Naive thymus-derived CD4-positive, alpha-beta T cell (primary cell): ENCODE measurements at regions not wholly inside any gene's neighbourhood (a gene's known extent, or its start where the extent isn't known, plus 50 kb on each side); places are given as distances from the start of the nearest gene placed in this dataset.

Experiments used
- ATAC-seq: fragments of 150-1000 bp; cut with Tn5 transposase; 2 replicates; pipeline ENCODE4 v1.10.0; 2021; ENCODE audit warnings: mild to moderate bottlenecking, moderate library complexity
- CTCF ChIA-PET: fragments of 350-600 bp; sonication (Branson Sonifier 250); formaldehyde crosslinking; loops from one replicate; lab custom pipeline; 2021; ENCODE audit warnings: antibody characterized with exemption; lab: Charles Lee
- POLR2A ChIA-PET: fragments of 350-600 bp; sonication (Branson Sonifier 250); formaldehyde crosslinking; loops from one replicate; lab custom pipeline; 2021; ENCODE audit warnings: antibody characterized with exemption, inconsistent platforms; lab: Charles Lee
- DNase-seq, 9 donors: peaks; one replicate each; pipeline versions ENCODE4 v3.0.0 to v3.0.0-alpha.2; 2020 to 2022; ENCODE audit warnings: mixed read lengths in 1 of 9
- H3K27ac ChIP-seq: one replicate; pipeline ENCODE4 v1.7.0; 2013; ENCODE audit warnings: mild to moderate bottlenecking, low read depth, low read length, moderate library complexity
- H3K27me3 ChIP-seq, 2 donors: one replicate each; pipeline ENCODE4 v1.7.0; 2013; ENCODE audit warnings: low read length in 2 of 2, mild to moderate bottlenecking in 2 of 2, moderate library complexity in 2 of 2; ENCODE audit not compliant: control insufficient read depth in 2 of 2, insufficient read depth in 2 of 2
- H3K36me3 ChIP-seq, 3 experiments: 1 replicate in 2 of 3; 2 replicates in 1 of 3; pipeline ENCODE4 v1.7.0; 2013; ENCODE audit warnings: low read length in 3 of 3, mild to moderate bottlenecking in 3 of 3, moderate library complexity in 1 of 3; ENCODE audit not compliant: insufficient read depth in 3 of 3, control insufficient read depth in 2 of 3
- H3K4me1 ChIP-seq, 2 donors: one replicate each; pipeline ENCODE4 v1.7.0; 2013; ENCODE audit warnings: low read length in 2 of 2, mild to moderate bottlenecking in 2 of 2, moderate library complexity in 1 of 2; ENCODE audit not compliant: control insufficient read depth in 2 of 2, insufficient read depth in 2 of 2
- H3K4me3 ChIP-seq: 2 replicates; pipeline ENCODE4 v1.7.0; 2013; ENCODE audit warnings: mild to moderate bottlenecking, low read length
- H3K9me3 ChIP-seq, 3 experiments: 1 replicate in 2 of 3; 2 replicates in 1 of 3; pipeline ENCODE4 v1.7.0; 2013; ENCODE audit warnings: low read length in 3 of 3; ENCODE audit not compliant: control insufficient read depth in 2 of 3
- H3K27ac Mint-ChIP-seq, 9 donors: one replicate each; pipeline ENCODE4 v1.8.0; 2020 to 2022; ENCODE audit warnings: mixed read lengths in 9 of 9, mild to moderate bottlenecking in 8 of 9, moderate library complexity in 5 of 9, inconsistent platforms in 2 of 9
- H3K27me3 Mint-ChIP-seq, 5 donors: one replicate each; pipeline ENCODE4 v1.8.0; 2021 to 2022; ENCODE audit warnings: mixed read lengths in 5 of 5, mild to moderate bottlenecking in 1 of 5
- H3K36me3 Mint-ChIP-seq, 5 donors: one replicate each; pipeline ENCODE4 v1.8.0; 2020 to 2022; ENCODE audit warnings: mixed read lengths in 5 of 5, mild to moderate bottlenecking in 3 of 5, inconsistent platforms in 1 of 5
- H3K4me1 Mint-ChIP-seq, 7 donors: one replicate each; pipeline ENCODE4 v1.8.0; 2020 to 2022; ENCODE audit warnings: mixed read lengths in 7 of 7, mild to moderate bottlenecking in 3 of 7, inconsistent platforms in 1 of 7
- H3K4me3 Mint-ChIP-seq, 10 donors: one replicate each; pipeline ENCODE4 v1.8.0; 2020 to 2022; ENCODE audit warnings: mild to moderate bottlenecking in 10 of 10, mixed read lengths in 10 of 10, moderate library complexity in 6 of 10, inconsistent platforms in 2 of 10
- H3K9me3 Mint-ChIP-seq, 11 donors: one replicate each; pipeline ENCODE4 v1.8.0; 2020 to 2022; ENCODE audit warnings: mixed read lengths in 11 of 11, mild to moderate bottlenecking in 4 of 11, inconsistent platforms in 1 of 11, moderate library complexity in 1 of 11
- intact Hi-C, 2 donors: fragments of 100-400 bp; cut with micrococcal nuclease; formaldehyde crosslinking; loops; one replicate each; pipeline ENCODE4 v1.15.1; 2023

DNA sequence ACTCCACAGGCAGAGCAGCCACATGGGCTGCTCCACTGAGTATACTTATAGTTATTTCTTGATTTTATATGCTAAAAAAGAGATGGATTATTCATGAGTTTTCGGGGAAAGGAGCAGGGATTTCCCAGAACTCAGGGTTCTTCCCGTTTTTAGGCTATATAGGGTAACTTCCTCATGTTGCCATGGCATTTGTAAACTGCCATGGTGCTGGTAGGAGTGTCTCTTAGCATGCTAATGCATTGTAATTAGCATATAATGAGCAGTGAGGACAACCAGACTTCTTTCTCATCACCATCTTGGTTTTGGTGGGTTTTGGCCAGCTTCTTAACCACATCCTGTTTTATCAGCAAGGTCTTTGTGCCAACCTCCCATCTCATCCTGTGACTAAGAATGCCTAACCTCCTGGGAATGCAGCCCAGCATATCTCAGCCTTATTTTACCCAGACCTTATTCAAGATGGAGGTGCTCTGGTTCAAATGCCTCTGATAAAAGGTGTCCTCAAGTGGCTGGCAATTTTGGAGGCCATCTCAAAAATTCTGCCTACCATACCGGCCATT lies 213.0 kb upstream of the VEGFC start:
- intact Hi-C loops, result no loop called here
- Histone ChIP-seq H3K4me1 (no peaks in the 10 kb centered on the region), H3K9me3 (no peaks in the 10 kb centered on the region), H3K27ac (no peak overlapping the region), H3K36me3 (no peaks in the 10 kb centered on the region), H3K4me3 (no peak overlapping the region), H3K27me3 (no peaks in the 10 kb centered on the region)
- CTCF ChIA-PET, result interaction anchor here (0.5 kb wide), 1 partner anchor 11 kb away, joined by 4 read pairs; no protein-coding TSS in a partner anchor
- H3K9me3 Mint-ChIP-seq, result peaks cover 0 to 7% (median 0%) of the 10 kb centered on the region in 11 donors
- H3K27ac Mint-ChIP-seq, result no peak overlapping the region
- DNase-seq (no peak), ATAC-seq (no peak)
- H3K36me3 Mint-ChIP-seq, result no peaks in the 10 kb centered on the region
- no peaks in the 10 kb centered on the region for H3K27me3 Mint-ChIP-seq
- no peak overlapping the region for H3K4me3 Mint-ChIP-seq
- POLR2A ChIA-PET, result no interaction called here
- no peaks in the 10 kb centered on the region for H3K4me1 Mint-ChIP-seq

GRCh38 chr4:177006331-177006730 lies 213.6 kb upstream of the VEGFC start:
- Histone ChIP-seq H3K4me1 (no peaks in the 10 kb centered on the region), H3K9me3 (no peaks in the 10 kb centered on the region), H3K27me3 (no peaks in the 10 kb centered on the region), H3K27ac (no peak overlapping the region), H3K36me3 (no peaks in the 10 kb centered on the region), H3K4me3 (no peak overlapping the region)
- intact Hi-C loops, result no loop called here
- CTCF ChIA-PET, result no interaction called here
- POLR2A ChIA-PET, result no interaction called here
- H3K9me3 Mint-ChIP-seq, result peaks cover 0 to 7% (median 0%) of the 10 kb centered on the region in 11 donors
- ATAC-seq (no peak), DNase-seq (no peak)
- H3K27ac Mint-ChIP-seq, result no peak overlapping the region
- H3K36me3 Mint-ChIP-seq, result no peaks in the 10 kb centered on the region
- H3K4me1 Mint-ChIP-seq, result no peaks in the 10 kb centered on the region
- no peak overlapping the region for H3K4me3 Mint-ChIP-seq
- no peaks in the 10 kb centered on the region for H3K27me3 Mint-ChIP-seq

- peaks cover 0 to 3% (median 0%) of the 10 kb centered on the region in 3 experiments for H3K9me3 ChIP-seq
- H3K4me1 Mint-ChIP-seq, result no peaks in the 10 kb centered on the region
- no peak overlapping the region for H3K4me3 Mint-ChIP-seq
- H3K27me3 ChIP-seq, result no peaks in the 10 kb centered on the region
- ATAC-seq (no peak), DNase-seq (no peak)
- intact Hi-C loops, result no loop called here
- peaks cover 0 to 17% (median 7%) of the 10 kb centered on the region in 11 donors for H3K9me3 Mint-ChIP-seq
- H3K27ac ChIP-seq, result no peak overlapping the region
- no peaks in the 10 kb centered on the region for H3K36me3 ChIP-seq
- H3K4me1 ChIP-seq, result no peaks in the 10 kb centered on the region
- no peak overlapping the region for H3K27ac Mint-ChIP-seq
- POLR2A ChIA-PET, result no interaction called here
- CTCF ChIA-PET, result no interaction called here
- H3K4me3 ChIP-seq, result no peak overlapping the region
- no peaks in the 10 kb centered on the region for H3K36me3 Mint-ChIP-seq
- no peaks in the 10 kb centered on the region for H3K27me3 Mint-ChIP-seq
These were observed 215.5 kb upstream of the VEGFC start for GRCh38 chr4:177008071-177008835.

GRCh38 chr4:177008836-177009501 lies 216.2 kb upstream of the VEGFC start:
- H3K4me3 Mint-ChIP-seq, result no peak overlapping the region
- no peak overlapping the region for H3K4me3 ChIP-seq
- H3K9me3 ChIP-seq, result peaks cover 0 to 8% (median 3%) of the 10 kb centered on the region in 3 experiments
- H3K27me3 Mint-ChIP-seq, result no peaks in the 10 kb centered on the region
- no peak overlapping the region for H3K27ac Mint-ChIP-seq
- H3K36me3 Mint-ChIP-seq, result no peaks in the 10 kb centered on the region
- no peaks in the 10 kb centered on the region for H3K4me1 Mint-ChIP-seq
- no peaks in the 10 kb centered on the region for H3K27me3 ChIP-seq
- no peak for ATAC-seq
- no peaks in the 10 kb centered on the region for H3K36me3 ChIP-seq
- ChIA-PET CTCF (no interaction called here), POLR2A (no interaction called here)
- no peak for DNase-seq
- peaks cover 0 to 19% (median 10%) of the 10 kb centered on the region in 11 donors for H3K9me3 Mint-ChIP-seq
- intact Hi-C loops, result no loop called here
- no peak overlapping the region for H3K27ac ChIP-seq
- H3K4me1 ChIP-seq, result no peaks in the 10 kb centered on the region

DNA sequence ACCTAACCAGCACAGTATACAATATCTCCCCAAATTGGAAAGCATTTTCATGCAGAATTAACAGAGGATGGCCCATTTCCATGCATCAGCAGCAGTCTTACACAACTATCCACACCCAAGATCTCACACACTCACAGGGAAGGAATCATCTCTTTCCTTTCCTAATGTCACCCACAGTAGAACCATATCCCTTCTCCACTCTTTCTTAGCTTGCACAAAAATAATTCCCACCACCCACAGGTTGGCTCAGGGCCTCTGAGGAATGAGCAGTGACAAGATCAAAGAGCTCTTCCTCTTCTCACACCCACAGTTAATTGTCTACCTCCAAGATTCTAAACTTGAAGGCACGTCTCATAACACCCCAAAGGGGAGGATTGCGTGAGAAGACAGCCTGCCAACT lies 217.7 kb upstream of the VEGFC start:
- Mint-ChIP-seq H3K4me3 (no peak overlapping the region), H3K4me1 (no peaks in the 10 kb centered on the region), H3K27me3 (no peaks in the 10 kb centered on the region), H3K27ac (no peak overlapping the region), H3K9me3 (peaks cover 0 to 19% (median 10%) of the 10 kb centered on the region in 11 donors), H3K36me3 (no peaks in the 10 kb centered on the region)
- no peaks in the 10 kb centered on the region for H3K36me3 ChIP-seq
- H3K9me3 ChIP-seq, result peaks cover 0 to 8% (median 3%) of the 10 kb centered on the region in 3 experiments
- CTCF ChIA-PET, result no interaction called here
- no peak overlapping the region for H3K4me3 ChIP-seq
- no peak for ATAC-seq
- no peaks in the 10 kb centered on the region for H3K4me1 ChIP-seq
- no peak for DNase-seq
- POLR2A ChIA-PET, result no interaction called here
- H3K27ac ChIP-seq, result no peak overlapping the region
- H3K27me3 ChIP-seq, result no peaks in the 10 kb centered on the region
- intact Hi-C loops, result no loop called here

DNA sequence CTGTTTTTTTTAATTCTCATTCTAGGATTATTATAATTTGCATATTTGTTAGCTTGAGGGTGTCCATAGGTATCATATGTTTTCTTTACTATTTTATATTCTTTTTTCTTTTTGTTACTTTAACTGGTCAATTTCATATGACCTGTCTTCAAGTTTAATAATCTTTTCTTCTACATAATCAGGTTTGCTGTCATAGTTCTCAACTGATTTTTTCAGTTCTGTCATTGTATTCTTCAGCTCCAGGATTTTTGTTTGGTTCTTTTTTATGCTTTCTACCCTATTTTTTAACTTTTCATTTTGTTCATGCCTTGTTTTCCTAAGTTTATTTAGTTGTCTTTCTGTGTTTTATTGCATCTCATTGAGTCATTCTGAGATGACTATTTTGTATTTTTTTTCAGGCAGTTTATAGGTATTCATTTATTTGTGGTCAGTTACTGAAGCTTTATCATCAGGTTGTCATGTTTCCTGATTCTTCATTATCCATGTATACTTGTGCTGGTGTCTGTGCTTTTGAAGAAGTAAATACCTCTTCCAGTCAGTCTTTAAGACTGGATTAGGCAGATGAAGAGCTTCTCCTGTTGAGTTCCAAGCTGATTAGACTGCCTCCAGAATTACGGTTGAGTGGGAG lies 220.3 kb upstream of the VEGFC start:
- Mint-ChIP-seq H3K4me1 (no peaks in the 10 kb centered on the region), H3K27me3 (no peaks in the 10 kb centered on the region), H3K9me3 (peaks cover 0 to 31% (median 11%) of the 10 kb centered on the region in 11 donors), H3K36me3 (no peaks in the 10 kb centered on the region), H3K4me3 (no peak overlapping the region), H3K27ac (no peak overlapping the region)
- no peaks in the 10 kb centered on the region for H3K4me1 ChIP-seq
- CTCF ChIA-PET, result no interaction called here
- no peaks in the 10 kb centered on the region for H3K27me3 ChIP-seq
- POLR2A ChIA-PET, result no interaction called here
- DNase-seq, result no peak
- intact Hi-C loops, result no loop called here
- peaks cover 0 to 8% (median 3%) of the 10 kb centered on the region in 3 experiments for H3K9me3 ChIP-seq
- ATAC-seq, result no peak
- no peaks in the 10 kb centered on the region for H3K36me3 ChIP-seq
- H3K4me3 ChIP-seq, result no peak overlapping the region
- no peak overlapping the region for H3K27ac ChIP-seq
